Duodenal mucosa (tissue), 2 donors: ENCODE measurements at regions not wholly inside any gene's neighbourhood (a gene's known extent, or its start where the extent isn't known, plus 50 kb on each side); places are given as distances from the start of the nearest gene placed in this dataset.

ENCODE experiments used
- H3K27ac ChIP-seq: one replicate; pipeline ENCODE4 v1.7.0; 2013; ENCODE audit warnings: low read depth, low read length
- H3K27me3 ChIP-seq, 2 donors: one replicate each; pipeline ENCODE4 v1.7.0; 2013; ENCODE audit warnings: low read length in 2 of 2, control low read depth in 1 of 2; ENCODE audit not compliant: insufficient read depth in 2 of 2, control insufficient read depth in 1 of 2
- H3K36me3 ChIP-seq, 2 donors: one replicate each; pipeline ENCODE4 v1.7.0; 2013; ENCODE audit warnings: low read length in 2 of 2, control low read depth in 1 of 2; ENCODE audit not compliant: insufficient read depth in 2 of 2, control insufficient read depth in 1 of 2
- H3K4me1 ChIP-seq, 2 donors: one replicate each; pipeline ENCODE4 v1.7.0; 2013; ENCODE audit warnings: low read length in 2 of 2, control low read depth in 1 of 2; ENCODE audit not compliant: insufficient read depth in 2 of 2, control insufficient read depth in 1 of 2
- H3K4me3 ChIP-seq, 2 donors: one replicate each; pipeline ENCODE4 v1.7.0; 2013; ENCODE audit warnings: low read length in 2 of 2, low read depth in 1 of 2
- H3K9ac ChIP-seq, 2 donors: one replicate each; pipeline ENCODE4 v1.7.0; 2013; ENCODE audit warnings: low read length in 2 of 2, low read depth in 1 of 2
- H3K9me3 ChIP-seq, 2 donors: one replicate each; pipeline ENCODE4 v1.7.0; 2013; ENCODE audit warnings: low read length in 2 of 2, control low read depth in 1 of 2; ENCODE audit not compliant: control insufficient read depth in 1 of 2

DNA sequence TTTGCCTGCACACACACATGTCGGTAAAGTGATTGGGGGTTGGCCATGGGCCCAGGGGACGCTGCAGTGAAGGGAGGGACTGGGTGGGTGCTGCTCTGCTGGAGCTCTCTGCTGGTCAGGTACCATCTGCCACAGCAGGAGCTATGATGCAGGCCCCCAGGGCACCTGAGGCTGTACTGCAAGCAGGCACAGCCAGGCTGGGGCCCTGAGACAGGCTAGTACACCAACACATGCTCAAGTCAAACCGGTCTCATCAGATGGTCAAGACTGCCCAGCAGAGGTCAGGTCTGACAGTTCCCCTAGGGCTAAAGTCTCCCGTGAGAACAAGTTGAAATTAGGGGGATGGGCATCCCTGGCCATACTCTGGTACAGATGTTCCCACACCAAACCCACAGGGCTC, 118.3 kb upstream of the THSD7A start:
- no peaks in the 10 kb centered on the region for H3K36me3 ChIP-seq
- H3K27ac ChIP-seq = no peak overlapping the region
- no peaks in the 10 kb centered on the region for H3K27me3 ChIP-seq
- no peak overlapping the region for H3K9ac ChIP-seq
- H3K9me3 ChIP-seq = peaks cover 0 to 4% of the 10 kb centered on the region in 2 donors
- no peaks in the 10 kb centered on the region for H3K4me1 ChIP-seq
- H3K4me3 ChIP-seq = no peak overlapping the region

DNA sequence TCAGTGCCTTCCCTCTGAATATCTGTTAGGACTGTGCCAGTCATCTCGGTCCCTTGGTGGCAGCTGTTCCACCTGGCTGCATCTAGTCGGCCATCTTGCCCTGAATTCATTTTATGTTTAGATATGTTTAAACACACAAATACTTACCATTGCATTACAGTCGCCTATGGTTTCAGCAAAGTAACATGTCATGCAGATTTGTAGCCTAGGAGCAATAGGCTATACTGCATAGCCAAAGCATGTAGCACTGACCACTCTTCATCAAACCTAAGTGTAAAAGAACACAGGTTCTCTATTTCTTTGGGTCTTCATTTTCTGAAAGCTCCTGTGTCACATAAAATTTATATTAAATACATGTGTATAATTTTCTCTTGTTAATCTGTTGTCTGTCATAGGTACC, 118.9 kb upstream of the THSD7A start:
- no peak overlapping the region for H3K9ac ChIP-seq
- no peak overlapping the region for H3K27ac ChIP-seq
- H3K4me3 ChIP-seq = no peak overlapping the region
- no peaks in the 10 kb centered on the region for H3K9me3 ChIP-seq
- H3K4me1 ChIP-seq = no peaks in the 10 kb centered on the region
- no peaks in the 10 kb centered on the region for H3K36me3 ChIP-seq
- H3K27me3 ChIP-seq = no peaks in the 10 kb centered on the region

DNA sequence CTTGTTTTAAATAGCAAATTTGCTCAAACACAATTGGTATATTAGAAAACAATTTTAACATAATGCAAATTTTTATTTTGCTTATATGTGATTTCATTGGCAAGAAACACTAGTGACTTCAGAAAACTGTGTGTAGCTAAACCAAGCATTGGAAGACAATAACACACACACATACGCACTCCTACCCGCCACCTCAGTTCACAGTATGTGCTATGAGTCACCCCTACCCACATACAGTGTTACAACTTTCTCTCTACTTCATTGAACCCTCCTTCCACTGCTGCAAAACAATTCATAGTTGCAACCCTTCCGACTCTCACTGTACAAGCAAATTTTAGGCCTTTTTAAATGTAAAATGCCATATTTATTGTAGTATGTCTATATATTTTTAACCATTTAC, 119.9 kb upstream of the THSD7A start:
- H3K27me3 ChIP-seq = no peaks in the 10 kb centered on the region
- no peaks in the 10 kb centered on the region for H3K4me1 ChIP-seq
- no peaks in the 10 kb centered on the region for H3K36me3 ChIP-seq
- no peak overlapping the region for H3K27ac ChIP-seq
- H3K9ac ChIP-seq = no peak overlapping the region
- H3K9me3 ChIP-seq = no peaks in the 10 kb centered on the region
- H3K4me3 ChIP-seq = no peak overlapping the region

DNA sequence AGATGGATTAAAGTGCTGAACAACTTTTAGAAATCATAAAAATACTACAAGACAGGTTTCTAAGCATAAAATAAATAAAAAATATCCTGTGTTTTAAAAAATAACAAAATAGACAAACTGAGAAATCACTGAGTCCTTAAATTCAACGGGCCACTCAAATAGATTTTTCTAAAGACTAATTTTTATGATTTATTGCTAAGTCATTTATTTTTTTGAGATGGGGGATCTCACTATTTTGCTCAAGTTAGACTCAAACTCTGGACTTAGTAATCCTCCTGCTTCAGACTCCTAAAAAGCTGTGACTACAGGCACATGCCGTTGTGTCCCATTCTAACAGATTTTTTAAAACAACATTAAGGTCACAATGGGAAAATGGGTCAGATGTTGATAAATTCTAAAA, 121.0 kb upstream of the THSD7A start:
- no peaks in the 10 kb centered on the region for H3K27me3 ChIP-seq
- H3K9me3 ChIP-seq = no peaks in the 10 kb centered on the region
- no peak overlapping the region for H3K4me3 ChIP-seq
- H3K27ac ChIP-seq = no peak overlapping the region
- no peak overlapping the region for H3K9ac ChIP-seq
- no peaks in the 10 kb centered on the region for H3K36me3 ChIP-seq
- no peaks in the 10 kb centered on the region for H3K4me1 ChIP-seq

DNA sequence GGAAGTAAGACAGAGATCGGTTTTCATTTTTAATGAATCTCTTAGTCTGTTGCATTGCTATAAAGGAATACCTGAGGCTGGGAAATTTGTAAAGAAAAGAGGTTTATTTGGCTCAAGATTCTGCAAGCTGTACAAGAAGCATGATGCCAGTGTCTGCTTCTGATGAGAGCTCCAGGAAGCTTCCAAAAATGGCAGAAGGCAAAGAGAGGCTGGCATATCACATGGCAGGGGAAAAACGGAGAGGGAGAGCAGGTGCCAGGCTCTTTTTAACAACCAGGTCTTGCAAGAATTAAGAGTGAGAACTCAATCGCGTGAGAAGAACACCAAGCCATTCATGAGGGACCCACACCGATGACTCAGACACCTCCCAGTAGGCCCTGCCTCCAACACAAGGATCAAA, 125.0 kb upstream of the THSD7A start:
- no peak overlapping the region for H3K9ac ChIP-seq
- H3K36me3 ChIP-seq = no peaks in the 10 kb centered on the region
- no peak overlapping the region for H3K4me3 ChIP-seq
- H3K27me3 ChIP-seq = no peaks in the 10 kb centered on the region
- H3K4me1 ChIP-seq = no peaks in the 10 kb centered on the region
- no peaks in the 10 kb centered on the region for H3K9me3 ChIP-seq
- H3K27ac ChIP-seq = no peak overlapping the region

DNA sequence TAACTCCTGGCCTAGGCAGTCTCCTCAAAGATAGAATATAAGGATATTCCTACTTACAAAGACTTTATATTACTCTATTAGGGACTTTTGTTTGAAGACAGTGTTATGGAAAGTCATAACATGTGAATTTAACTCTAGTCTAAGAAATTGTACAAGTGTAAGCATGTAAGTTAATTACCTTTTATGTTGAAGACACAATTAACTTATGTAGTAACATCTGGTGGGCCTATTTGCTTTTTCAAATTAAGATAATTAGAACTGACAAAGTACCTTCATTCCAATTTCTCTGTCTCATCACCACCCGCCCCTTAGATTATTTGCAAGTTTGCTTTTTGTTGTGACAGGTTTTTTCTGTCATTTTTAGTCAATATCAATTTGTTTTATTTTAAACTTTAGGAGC, 126.0 kb upstream of the THSD7A start:
- H3K4me3 ChIP-seq = no peak overlapping the region
- no peaks in the 10 kb centered on the region for H3K27me3 ChIP-seq
- H3K36me3 ChIP-seq = no peaks in the 10 kb centered on the region
- no peaks in the 10 kb centered on the region for H3K9me3 ChIP-seq
- no peak overlapping the region for H3K27ac ChIP-seq
- H3K9ac ChIP-seq = no peak overlapping the region
- H3K4me1 ChIP-seq = no peaks in the 10 kb centered on the region

DNA sequence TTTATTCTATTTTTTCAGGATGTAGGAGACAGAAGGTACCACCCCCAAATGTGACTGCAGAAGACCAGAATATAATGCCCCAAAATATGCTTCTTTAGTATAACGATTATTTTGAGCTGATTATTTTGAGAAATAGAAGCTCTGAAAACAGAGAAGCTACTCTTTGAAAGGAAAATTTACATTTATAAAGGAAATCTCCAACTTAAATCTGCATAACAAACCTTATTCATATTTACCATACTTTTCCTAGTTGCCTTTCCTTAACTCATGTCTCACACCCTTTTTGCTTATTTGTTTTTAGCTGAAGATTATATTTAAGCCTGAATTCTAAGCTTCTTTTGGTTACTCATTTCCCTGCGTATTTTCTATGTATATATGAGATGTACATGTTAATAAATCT, 127.1 kb upstream of the THSD7A start:
- Histone ChIP-seq H3K4me1 (no peaks in the 10 kb centered on the region), H3K4me3 (no peak overlapping the region)

DNA sequence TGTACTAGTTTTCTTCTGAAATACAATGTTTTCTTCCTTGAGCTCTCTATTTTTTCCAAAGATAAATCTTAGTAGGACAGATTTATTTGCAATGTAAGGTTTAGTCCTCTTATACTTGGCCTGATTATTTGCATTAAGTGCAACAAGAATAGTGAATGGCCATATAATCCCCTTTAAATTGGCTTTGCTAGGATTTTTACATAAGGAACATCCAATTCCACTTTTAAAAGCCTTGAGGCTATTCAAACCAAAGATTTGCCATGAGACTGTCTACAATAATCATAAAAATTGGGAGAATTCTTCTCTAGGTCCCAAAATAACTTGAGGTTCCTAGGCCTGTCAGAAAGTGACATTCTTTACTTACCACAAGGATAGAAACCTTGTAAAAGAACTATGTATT, 128.6 kb upstream of the THSD7A start:
- H3K4me1 ChIP-seq = no peaks in the 10 kb centered on the region
- H3K27me3 ChIP-seq = no peaks in the 10 kb centered on the region
- no peaks in the 10 kb centered on the region for H3K36me3 ChIP-seq
- H3K4me3 ChIP-seq = no peak overlapping the region
- H3K9me3 ChIP-seq = no peaks in the 10 kb centered on the region
- H3K27ac ChIP-seq = no peak overlapping the region
- H3K9ac ChIP-seq = no peak overlapping the region

More for the DNA sequence above, 127.1 kb upstream of the THSD7A start:
- Histone ChIP-seq H3K36me3 (no peaks in the 10 kb centered on the region), H3K9me3 (no peaks in the 10 kb centered on the region), H3K27me3 (no peaks in the 10 kb centered on the region), H3K9ac (no peak overlapping the region), H3K27ac (no peak overlapping the region)

DNA sequence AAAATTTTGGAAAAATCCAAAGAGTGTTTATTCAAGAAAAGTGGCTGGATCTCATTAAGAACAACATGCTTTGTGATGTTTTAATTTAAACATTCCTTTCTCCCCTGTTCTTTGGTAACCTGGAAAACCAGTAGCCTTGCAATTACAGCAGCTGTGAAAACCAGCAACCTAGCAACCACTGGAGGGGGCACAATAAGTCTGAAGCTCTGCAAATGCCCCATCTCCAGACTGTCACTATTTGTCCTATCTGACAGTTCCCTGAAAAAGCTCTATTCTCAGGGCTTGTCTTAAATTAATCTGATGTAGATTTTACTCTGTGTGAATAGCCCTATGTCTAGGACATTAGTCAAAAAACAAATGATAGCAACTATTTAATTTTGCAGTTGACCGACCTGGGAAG, 137.6 kb upstream of the THSD7A start:
- Histone ChIP-seq H3K27ac (no peak overlapping the region), H3K9me3 (no peaks in the 10 kb centered on the region), H3K27me3 (no peaks in the 10 kb centered on the region), H3K4me1 (no peaks in the 10 kb centered on the region), H3K36me3 (no peaks in the 10 kb centered on the region), H3K4me3 (no peak overlapping the region), H3K9ac (no peak overlapping the region)

DNA sequence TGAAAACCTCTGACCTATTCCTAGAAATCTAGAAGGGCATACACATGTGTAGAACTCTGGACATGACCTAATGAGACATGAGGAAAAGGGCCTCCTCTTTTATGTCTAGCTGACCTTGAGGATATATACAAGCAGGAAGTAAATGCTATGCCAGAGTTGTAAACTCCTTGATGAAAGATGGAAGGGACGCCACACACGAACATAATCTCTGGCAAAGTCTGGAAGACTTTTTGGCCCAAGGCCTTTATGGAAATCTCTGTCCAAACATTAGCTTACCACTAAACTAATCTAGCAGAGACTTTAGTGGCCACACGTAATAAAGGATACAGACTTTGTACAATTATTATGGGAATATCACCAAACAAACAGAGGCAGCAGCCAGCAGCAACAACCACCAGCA, 138.1 kb upstream of the THSD7A start:
- Histone ChIP-seq H3K36me3 (no peaks in the 10 kb centered on the region), H3K27ac (no peak overlapping the region), H3K27me3 (no peaks in the 10 kb centered on the region), H3K4me1 (no peaks in the 10 kb centered on the region), H3K9ac (no peak overlapping the region), H3K4me3 (no peak overlapping the region), H3K9me3 (no peaks in the 10 kb centered on the region)

DNA sequence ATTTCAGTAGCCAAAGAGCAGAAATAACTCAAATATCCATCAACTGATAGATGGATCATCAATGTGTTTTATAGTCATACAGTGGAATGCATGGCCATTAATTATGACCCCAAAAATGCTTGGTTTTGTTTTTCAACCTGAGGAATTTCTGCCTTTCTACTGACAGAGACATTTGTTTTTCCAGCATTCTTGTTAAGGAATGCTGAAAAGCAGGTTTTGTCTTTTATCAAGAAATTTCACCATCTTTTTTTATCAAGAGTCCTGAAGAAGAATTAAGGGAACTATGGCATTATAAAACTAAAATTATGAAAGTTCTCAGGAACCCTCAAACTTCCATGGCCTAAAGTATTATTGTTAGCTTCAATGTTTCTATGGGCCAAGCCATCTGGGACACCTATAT, 153.4 kb upstream of the THSD7A start:
- Histone ChIP-seq H3K36me3 (no peaks in the 10 kb centered on the region), H3K9me3 (no peaks in the 10 kb centered on the region), H3K4me3 (no peak overlapping the region), H3K9ac (no peak overlapping the region), H3K4me1 (no peaks in the 10 kb centered on the region), H3K27me3 (no peaks in the 10 kb centered on the region), H3K27ac (no peak overlapping the region)
